Stimulated activated CD8-positive, alpha-beta memory T cell treated with anti-CD3 and anti-CD28 coated beads, Interleukin-2, amount 100 ng/mL, for 1 hour (primary cell): ENCODE measurements at regions not wholly inside any gene's neighbourhood (a gene's known extent, or its start where the extent isn't known, plus 50 kb on each side); places are given as distances from the start of the nearest gene placed in this dataset.

Experiments
- DNase-seq, 2 donors: peaks; one replicate each; pipeline ENCODE4 v3.0.0-alpha.2; 2020; ENCODE audit warnings: low read depth in 2 of 2

DNA sequence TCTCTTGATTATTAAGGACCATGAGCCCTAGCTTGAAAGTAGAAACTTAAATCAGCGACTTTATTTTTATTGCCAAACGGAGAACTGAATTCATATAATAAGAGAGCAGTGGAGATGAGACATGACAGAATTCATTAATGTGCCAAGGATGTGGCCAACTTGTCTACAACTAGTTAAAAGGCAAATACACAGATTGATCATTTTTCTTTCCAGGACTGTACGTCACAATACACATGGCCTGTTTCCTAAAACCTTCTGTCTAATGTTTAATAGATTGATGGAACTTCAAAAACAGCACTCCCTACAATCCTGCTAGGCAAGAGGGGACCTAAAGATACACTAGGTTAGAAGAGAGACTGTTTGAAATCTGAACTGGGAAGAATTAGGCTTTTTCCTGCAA, 647.8 kb downstream of the SATB2 start:
- DNase-seq: no peak

GRCh38 chr2:198807131-198807530, 650.6 kb downstream of the SATB2 start:
- DNase-seq: no peak

GRCh38 chr2:198795419-198795818, 662.3 kb downstream of the SATB2 start:
- no peak for DNase-seq

DNA sequence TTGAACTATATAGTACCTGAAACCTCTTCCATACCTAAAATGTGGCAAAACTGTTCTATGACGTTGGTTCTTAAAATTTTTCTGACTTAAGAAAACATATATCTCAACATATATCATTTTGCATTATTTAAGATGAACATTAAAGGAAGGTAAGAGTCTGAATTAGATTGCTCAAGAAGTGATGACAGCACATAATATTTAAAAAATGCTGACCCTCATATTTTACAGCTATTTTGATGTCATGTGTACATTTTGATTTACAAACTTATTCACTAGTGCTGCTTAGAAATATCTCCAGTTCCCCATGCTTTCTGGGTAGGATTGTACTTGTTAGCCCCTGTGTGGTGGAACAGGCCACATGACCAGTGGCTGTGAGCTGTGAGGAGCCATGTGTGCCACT, 666.1 kb downstream of the SATB2 start:
- DNase-seq: no peak

- DNase-seq: no peak
Observed at GRCh38 chr2:198788676-198789075, 669.1 kb downstream of the SATB2 start.

- no peak for DNase-seq
Observed at GRCh38 chr2:198782734-198783133, 675.0 kb downstream of the SATB2 start.

GRCh38 chr2:198776616-198777406, 680.9 kb downstream of the SATB2 start:
- no peak for DNase-seq

DNA sequence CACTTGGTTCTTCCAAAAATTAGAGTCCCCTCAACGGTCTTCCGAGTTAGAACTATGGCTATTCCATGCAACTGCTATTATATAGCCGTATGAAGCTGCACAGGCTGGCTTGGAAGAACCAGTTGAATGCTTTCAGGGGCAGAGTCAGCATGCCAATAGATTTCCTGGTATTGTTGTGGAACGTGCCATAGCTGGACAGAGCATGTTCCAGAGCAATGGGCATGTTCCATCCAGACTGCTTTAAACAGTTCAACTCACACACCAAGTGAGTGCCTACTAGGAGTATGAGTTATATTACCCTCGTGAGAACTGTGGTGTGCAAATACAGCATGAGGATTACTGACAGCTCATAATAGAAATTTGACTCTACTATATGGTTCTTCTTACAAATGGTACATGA, 682.0 kb downstream of the SATB2 start:
- DNase-seq: no peak

DNA sequence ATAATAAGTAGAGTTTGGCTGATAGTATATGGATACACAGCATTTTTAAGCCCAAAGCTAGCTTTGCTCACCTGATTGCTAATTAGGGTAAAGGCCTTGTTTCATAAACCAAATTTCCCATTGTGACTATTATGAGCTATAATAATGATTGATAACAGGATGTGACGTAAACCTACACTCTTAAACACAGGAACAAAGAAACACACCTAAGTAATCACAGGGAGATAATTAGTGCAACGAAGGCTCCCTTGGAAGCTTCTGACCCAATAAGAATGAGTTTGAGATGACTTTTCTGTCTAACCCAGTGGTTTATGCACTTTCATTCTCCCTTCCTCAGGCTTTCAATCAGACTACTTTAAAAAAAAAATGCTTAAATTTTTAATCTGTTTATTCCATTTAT, 683.2 kb downstream of the SATB2 start:
- no peak for DNase-seq

DNA sequence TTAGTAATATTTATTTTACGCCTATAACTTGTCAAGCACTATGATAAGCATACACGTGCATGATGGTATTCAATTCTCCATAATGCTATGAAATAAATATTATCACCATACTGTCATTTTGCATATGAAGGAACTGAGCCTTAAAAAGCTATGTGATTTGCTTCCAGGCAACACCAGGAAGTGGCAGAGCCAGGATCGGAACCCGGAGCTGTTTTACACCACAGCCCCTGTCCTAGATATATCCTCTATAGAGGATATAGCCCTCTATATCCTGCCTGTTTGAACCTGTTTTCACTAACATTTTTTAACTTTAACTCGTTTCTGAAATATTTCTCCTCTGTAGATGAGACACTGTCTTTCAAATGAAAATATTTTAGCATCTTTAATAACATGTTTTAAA, 690.0 kb downstream of the SATB2 start:
- DNase-seq: no peak

- no peak for DNase-seq
Observed at GRCh38 chr2:198763793-198764192, 693.9 kb downstream of the SATB2 start.

- no peak for DNase-seq
Observed at GRCh38 chr2:198762441-198762840, 695.3 kb downstream of the SATB2 start.

DNA sequence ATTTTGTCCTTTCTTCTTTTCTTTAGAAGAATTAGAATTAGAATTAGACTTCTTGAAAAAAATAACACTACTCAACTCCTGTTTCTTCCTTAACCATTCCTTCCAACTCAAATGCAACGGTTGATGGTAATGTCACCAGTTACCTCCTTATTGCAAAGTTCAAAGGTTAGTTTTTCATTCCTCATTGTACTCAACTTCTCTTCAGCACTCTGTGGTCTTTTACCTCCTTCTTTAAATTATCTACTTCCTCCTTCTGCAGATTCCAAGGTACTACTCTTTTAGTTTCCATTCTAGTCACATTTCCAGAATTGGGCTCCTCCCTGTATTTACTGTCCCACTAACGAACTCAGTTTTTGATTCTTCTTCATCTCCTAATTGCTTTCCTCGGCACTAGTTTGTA, 700.7 kb downstream of the SATB2 start:
- no peak for DNase-seq

- DNase-seq: no peak
Observed at GRCh38 chr2:198756166-198756565, 701.6 kb downstream of the SATB2 start.

DNA sequence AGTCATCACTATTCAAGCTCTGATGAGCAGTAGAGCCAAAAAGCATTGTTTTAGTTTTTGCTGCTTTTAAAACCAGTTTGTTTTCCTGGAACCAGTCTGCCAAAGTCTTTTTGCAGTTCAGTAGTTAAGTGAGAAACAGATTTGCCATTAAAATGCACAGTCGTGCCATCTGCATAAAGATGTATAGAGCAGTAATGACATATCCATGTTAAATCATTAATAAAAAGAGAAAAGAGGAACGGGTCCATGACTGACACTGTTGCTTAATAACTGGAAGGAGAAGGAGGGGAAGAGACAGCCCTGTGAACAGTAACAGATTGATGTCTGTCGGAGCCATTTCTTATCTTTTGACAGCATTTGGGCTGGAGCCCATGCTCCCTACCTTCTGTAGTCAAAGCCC, 704.6 kb downstream of the SATB2 start:
- no peak for DNase-seq

DNA sequence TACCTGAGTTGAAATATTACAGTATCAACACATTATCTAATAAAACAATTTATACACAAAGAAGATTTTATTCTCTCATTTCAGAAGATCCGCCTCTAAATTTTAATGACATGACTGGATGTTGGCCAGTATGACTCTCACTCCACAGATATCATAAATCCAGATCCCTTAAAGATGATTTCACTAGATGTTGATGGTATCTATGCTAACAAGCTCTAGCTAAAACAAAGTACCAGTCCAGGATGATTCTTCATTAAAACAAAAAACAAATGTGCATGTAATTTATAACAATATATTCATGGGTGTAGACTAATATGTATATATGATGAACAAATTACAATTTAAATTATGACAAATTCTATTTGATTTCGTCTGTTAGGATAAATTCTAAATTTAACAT, 708.4 kb downstream of the SATB2 start:
- DNase-seq: no peak

GRCh38 chr2:198731842-198732399, 725.8 kb downstream of the SATB2 start:
- no peak for DNase-seq

GRCh38 chr2:198720266-198720665, 737.5 kb downstream of the SATB2 start:
- no peak for DNase-seq

DNA sequence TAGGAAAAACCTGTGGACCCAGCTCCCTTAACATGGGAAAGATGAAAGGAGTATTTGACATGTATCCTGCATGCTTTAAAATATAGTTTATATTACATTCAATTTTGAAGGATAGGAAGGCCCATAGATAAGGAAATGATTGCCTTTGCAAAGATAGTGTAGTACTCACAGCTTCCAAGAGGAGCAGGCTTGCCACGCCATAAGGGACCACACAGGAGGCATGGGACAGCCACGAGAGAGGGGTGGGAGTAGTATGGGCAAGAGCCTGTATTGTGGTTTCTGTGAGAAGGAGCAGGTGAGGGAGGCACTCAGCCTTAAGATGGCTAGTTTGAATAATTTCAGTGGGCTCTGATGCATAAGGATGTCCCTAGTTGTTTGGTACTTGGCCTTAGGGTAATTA, 740.3 kb downstream of the SATB2 start:
- DNase-seq: no peak

DNA sequence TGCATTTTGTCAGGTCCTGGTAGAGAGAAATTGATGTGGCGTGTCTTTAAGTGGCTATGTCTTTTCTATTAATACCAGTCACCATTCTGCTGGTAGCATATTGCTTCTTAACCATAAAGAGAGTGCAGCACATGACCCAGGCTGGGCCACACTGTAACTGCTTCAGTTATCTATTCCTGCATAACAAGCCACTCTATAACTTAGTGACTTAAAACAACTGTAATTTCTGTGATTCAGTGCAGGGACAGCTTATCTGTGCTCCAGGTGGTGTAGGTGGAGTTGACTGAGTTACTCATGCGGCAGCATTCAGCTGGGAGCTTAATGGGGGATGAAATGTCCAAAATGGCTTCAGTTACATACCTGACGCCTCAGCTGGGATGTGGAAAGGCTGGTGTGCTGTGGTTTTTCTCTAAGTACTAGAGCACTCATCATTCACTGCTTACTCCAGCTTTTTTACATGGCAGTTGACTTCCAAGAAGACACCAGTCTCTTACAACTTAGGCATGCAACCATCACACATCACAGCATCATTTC, 742.4 kb downstream of the SATB2 start:
- no peak for DNase-seq

DNA sequence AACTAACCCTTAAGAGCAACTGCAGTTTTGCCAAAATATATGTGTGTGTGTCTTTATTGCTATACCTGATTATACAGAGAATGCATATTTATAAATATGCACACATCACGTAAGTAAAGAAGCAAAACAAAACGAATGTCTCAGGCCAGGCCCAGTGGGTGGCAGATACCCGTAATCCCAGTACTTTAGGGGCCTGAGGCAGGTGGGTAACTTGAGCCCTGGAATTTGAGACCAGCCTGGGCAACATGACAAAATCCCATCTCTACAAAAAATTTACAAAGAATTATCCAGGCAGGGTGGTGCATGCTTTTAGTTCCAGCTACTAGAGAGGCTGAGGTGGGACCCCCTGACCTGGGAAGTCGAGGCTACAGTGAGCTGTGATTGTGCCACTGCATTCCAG, 745.3 kb downstream of the SATB2 start:
- no peak for DNase-seq

DNA sequence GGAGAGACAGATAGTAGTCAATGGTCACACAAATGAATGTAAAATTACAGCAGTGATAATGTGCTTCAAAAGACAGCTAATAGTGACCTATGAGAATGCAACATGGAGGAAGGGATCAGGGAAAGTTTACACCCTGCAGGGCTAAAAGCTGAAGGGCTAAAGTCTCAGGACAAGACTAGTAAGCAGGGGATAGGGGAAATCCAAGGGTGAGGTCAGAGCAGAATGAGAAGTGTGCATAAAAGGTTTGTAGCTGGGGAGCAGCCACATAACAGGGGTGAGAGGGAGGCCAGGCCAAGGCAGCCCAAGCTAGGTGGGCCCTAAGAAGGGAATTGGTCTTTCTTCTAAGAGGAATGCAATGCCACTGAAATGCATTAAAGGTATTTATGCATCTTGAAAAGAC, 746.3 kb downstream of the SATB2 start:
- DNase-seq: no peak

DNA sequence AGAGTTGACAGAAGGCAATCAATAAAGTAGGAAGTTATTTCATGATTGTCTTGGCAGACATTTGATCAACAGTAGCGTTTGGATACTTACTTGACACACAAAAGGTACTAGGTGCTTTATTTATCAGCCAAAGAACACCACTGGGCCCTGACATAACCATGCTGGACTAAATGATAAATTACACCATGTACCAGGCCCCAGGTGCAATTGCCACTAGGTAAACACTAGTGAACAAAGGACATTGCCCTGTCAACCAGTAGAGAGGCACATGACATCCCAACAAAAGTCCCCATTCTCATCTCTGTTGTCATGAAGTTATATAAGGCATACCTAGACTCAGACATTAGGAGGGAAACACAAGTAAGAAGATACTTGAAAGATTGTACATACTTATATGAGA, 747.2 kb downstream of the SATB2 start:
- DNase-seq: no peak
